NCI-H1092 (cell line): ENCODE measurements at regions not wholly inside any gene's neighbourhood (a gene's known extent, or its start where the extent isn't known, plus 50 kb on each side); places are given as distances from the start of the nearest gene placed in this dataset.
"Not testable (repeated sequence)": the region's sequence is repeated elsewhere in the genome, so short reads cannot be mapped to it uniquely, and the experiment has no call there.

ENCODE experiments used
- DNase-seq: peaks from one replicate; lab custom pipeline; 2025; lab: John Stamatoyannopoulos, UW

GRCh38 chr6:48512390-48512789, 401.4 kb upstream of the PTCHD4 start:
- no peak for DNase-seq

- no peak for DNase-seq
Observed at GRCh38 chr6:48511378-48511777, 400.4 kb upstream of the PTCHD4 start.

- no peak for DNase-seq
Observed at GRCh38 chr6:48505621-48506020, 394.6 kb upstream of the PTCHD4 start.

- not testable (repeated sequence) for DNase-seq
Observed at GRCh38 chr6:48493432-48493831, 382.4 kb upstream of the PTCHD4 start.

- DNase-seq, result no peak
Observed at GRCh38 chr6:48490658-48491057, 379.7 kb upstream of the PTCHD4 start.

GRCh38 chr6:48486876-48487275, 375.9 kb upstream of the PTCHD4 start:
- no peak for DNase-seq

GRCh38 chr6:48486373-48486772, 375.4 kb upstream of the PTCHD4 start:
- DNase-seq, result no peak

GRCh38 chr6:48476257-48476656, 365.3 kb upstream of the PTCHD4 start:
- no peak for DNase-seq

- DNase-seq, result no peak
Observed at GRCh38 chr6:48475275-48475674, 364.3 kb upstream of the PTCHD4 start.

- no peak for DNase-seq
Observed at GRCh38 chr6:48474830-48475229, 363.8 kb upstream of the PTCHD4 start.

GRCh38 chr6:48474136-48474535, 363.1 kb upstream of the PTCHD4 start:
- no peak for DNase-seq

- no peak for DNase-seq
Observed at GRCh38 chr6:48472535-48472934, 361.5 kb upstream of the PTCHD4 start.

GRCh38 chr6:48472091-48472490, 361.1 kb upstream of the PTCHD4 start:
- no peak for DNase-seq

- no peak for DNase-seq
Observed at GRCh38 chr6:48471326-48471725, 360.3 kb upstream of the PTCHD4 start.

GRCh38 chr6:48449002-48449401, 338.0 kb upstream of the PTCHD4 start:
- DNase-seq, result no peak

GRCh38 chr6:48447251-48447650, 336.3 kb upstream of the PTCHD4 start:
- no peak for DNase-seq

- no peak for DNase-seq
Observed at GRCh38 chr6:48429610-48430009, 318.6 kb upstream of the PTCHD4 start.

GRCh38 chr6:48429021-48429420, 318.0 kb upstream of the PTCHD4 start:
- no peak for DNase-seq

- no peak for DNase-seq
Observed at GRCh38 chr6:48426636-48427035, 315.6 kb upstream of the PTCHD4 start.

- no peak for DNase-seq
Observed at GRCh38 chr6:48423640-48424365, 312.8 kb upstream of the PTCHD4 start.

- DNase-seq, result no peak
Observed at GRCh38 chr6:48419992-48420391, 309.0 kb upstream of the PTCHD4 start.

GRCh38 chr6:48417927-48418326, 306.9 kb upstream of the PTCHD4 start:
- DNase-seq, result no peak

GRCh38 chr6:48412656-48413055, 301.7 kb upstream of the PTCHD4 start:
- no peak for DNase-seq

GRCh38 chr6:48404927-48405326, 293.9 kb upstream of the PTCHD4 start:
- no peak for DNase-seq
